ENCODE measurements at regions not wholly inside any gene's neighbourhood (a gene's known extent, or its start where the extent isn't known, plus 50 kb on each side); places are given as distances from the start of the nearest gene placed in this dataset.
"Not testable (repeated sequence)": the region's sequence is repeated elsewhere in the genome, so short reads cannot be mapped to it uniquely, and the experiment has no call there.

DNA sequence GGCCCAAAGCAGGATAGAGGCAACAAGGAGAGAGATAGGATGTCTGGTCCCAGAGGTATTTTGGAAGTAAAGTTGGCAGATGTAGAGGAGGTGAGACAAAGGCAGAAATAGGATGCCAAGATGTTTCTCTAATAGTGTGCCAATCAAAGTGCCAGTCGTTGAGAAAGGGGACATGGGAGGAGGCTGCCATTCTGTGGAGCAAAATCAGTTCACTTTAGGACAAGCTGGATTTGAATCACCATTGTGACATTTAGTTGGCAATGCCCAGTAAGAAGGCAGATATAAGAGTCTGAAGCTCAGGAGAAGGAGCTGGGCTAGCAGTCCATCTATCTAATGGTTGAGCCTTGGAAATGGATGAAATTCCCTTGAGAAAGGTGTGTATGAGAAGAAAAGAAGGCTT is 53.8 kb downstream of the ADRB2 start:
- DNase-seq, result no peak

DNA sequence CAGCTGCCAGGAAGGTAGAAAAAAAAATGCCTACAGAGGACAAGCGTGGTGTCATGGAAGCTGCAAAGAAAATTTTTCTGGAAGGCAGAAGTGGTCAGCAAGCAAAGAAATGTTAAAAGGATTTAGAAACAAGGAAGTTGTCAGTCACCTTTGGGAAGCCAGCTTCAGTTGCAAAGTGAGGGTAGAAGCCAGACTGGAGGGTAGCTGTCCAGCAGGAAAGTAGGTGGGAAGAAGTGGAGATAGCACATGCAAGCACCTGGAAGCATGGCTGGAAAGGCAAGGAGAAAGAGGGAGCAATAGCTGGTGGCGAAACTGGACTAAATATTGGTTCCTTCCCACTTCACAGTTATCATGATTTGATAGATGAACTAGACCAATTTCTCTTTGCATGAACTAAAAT is 54.3 kb downstream of the ADRB2 start:
- DNase-seq, result no peak

DNA sequence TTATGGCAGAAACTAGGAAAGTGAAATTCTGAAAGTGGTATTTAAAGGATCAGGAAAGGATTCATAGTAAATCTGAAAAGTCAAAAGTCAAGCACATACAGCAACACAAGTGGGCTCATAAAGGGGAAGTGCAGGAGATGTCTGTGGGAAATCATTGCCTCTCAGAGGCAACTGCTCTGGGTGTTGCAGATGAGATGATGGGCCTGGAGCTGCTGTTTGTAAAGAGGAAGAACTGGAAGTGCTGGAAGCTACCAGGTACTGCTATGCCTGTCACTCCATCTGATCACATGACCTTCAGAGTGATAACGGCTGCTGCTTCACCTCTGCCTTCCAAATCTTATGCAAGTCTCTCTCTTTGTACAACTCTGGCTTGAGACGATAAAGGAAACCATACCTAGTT is 55.9 kb downstream of the ADRB2 start:
- DNase-seq, result no peak

DNA sequence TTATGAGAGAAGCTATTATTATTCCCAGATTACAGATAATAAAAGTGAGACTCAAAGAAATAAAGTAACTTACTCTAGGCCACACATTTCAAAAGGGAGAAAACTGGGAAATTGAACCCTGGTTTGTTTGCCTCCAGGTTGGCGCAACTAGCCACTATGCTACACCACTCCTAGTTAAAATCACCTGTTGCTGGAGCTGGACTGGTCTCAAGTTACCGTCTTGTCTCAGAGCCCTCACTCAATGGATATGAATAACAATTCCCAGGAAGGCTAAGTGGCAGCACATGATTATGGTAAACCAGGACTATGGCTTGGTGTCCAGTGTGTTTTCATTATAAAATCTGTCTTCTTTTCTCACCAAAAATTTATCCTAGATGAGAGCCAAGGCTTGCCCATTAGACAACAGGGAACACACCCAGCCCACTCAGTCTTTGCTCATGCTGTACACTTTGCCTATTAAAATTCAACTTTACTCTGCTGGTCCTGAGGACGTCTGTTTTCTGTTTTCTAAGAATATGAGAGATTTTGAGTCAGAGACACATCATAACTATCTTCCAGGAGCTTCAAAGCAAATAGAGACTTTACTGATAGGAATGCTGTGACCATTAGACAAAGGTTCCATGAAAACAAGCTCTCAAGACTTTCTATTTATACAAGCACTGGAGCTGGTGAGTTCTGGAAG is 58.1 kb downstream of the ADRB2 start:
- no peak for DNase-seq

DNA sequence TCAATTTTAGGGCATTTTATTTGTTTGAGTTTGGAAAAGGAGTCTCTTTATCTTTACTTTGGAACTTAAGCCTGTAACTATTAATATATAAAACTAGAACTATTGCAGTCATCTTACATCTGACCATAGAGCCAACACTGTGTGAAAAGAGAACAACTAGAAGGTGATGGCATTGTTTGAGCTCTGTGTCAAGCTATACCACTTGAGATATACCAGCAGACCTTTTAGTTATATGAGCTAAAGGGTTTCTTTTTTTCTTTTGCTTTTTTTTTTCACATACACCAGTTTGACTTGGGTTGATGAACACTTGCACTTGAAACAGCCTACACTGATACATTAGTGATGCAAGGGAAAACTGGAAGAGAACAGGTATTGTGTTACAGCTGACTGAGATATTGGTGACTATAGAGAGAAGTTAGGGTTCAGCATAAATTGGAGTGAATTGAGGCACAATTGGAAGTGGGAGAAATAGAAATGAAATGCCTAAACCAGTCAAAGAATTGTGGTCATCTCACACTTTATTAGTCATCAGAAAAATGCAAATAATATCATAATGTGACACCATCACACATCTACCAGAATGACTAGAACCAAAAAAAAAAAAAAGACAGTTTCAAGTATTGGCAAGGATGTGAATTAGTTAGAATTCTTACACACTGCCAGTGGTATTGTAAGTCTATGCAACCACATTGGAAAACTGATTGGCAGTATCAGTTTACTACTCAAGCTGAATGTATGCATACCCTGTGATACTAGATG is 60.9 kb downstream of the ADRB2 start:
- no peak for DNase-seq

DNA sequence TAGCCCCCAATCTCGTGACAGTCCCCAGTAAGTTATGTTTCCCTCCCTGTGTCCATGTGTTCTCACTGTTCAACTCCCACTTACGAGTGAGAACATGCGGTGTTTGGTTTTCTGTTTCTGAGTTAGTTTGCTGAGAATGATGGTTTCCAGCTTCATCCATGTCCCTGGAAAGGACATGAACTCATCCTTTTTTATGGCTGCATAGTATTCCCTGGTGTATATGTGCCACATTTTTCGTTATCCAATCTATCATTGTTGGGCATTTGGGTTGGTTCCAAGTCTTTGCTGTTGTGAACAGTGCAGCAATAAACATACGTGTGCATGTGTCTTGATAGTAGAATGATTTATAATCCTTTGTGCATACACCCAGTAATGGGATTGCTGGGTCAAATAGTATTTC is 63.5 kb downstream of the ADRB2 start:
- DNase-seq, result not testable (repeated sequence)

DNA sequence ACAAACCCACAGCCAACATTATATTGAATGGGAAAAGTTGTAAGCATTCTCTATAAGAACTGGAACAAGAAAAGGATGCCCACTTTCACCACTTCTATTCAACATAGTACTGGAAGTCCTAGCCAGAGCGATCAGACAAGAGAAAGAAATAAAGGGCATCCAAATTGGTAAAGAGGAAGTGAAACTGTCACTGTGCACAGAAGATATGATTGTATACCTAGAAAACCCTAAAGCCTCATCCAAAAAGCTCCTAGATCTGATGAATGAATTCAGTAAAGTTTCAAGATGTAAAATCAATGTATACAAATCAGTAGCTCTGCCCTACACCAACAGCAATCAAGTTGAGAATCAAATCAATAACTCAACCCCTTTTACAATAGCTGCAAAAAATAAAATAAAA is 69.0 kb downstream of the ADRB2 start:
- not testable (repeated sequence) for DNase-seq

DNA sequence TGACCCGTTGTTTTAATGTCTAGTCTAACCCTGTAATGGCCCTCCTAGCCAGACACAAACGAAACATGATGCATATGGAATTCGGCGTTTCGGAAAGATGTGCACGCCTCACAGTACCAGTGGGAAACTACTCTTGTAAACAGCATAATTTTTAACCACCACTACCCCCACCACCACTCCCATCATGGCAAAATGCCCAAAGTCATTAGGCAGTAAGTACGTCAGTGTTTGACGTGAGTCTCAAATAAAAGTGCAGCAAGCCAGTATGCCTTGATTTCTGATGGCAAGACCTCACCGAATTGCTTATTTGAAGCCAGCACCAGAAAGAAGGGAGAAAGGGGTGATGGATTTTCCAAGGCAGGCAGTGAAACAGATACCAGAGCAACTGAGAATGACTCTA is 71.4 kb downstream of the ADRB2 start:
- DNase-seq, result no peak

DNA sequence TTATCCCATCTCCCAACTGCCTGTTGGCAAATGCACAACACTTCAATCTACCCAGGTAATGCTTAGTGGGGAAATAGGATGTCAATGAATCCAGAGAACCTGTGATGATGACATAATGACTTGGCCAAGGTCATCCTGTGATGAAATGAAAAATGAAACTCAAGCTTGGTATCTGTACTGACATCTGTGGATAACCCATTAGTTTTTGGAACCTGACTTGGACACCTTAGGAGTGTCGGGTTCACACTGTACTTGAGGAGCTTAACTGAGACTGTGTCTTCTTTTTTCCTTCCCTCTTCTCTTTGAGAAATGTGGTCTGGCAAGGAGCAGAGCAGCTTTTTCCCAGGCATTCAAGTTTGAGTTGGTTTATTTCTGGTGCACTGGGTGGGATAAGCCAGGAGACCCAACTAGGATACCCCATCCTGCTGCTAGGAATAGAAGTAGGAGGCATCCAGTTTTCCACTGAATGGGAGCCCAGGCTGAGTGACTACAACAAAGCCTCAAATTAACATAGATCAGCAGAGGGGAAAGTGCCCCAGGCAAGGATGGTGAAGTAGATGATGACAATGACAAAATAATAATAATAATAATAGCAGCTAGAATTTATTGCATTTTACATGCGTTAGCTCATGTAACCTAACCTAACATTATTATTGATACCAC is 72.1 kb downstream of the ADRB2 start:
- DNase-seq, result no peak

DNA sequence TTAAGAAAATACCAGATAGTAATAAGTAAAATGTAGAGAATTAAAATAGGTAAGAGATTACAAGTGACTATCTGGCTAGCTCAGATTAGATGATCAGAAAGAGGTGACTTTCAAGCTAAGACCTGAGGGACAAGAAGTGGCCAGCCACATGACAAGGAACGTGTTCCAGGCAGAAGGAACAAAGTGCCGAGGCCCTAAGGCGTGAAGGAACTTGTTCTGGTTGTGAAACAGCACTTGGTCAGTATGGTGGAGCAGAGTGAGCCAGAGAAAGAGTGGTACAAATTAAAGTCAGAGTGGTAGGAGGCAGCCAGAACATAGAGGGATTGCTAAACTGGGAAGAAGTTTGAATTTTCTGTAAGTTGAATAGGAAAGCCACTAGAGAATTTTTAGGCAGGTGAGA is 73.6 kb downstream of the ADRB2 start:
- no peak for DNase-seq

DNA sequence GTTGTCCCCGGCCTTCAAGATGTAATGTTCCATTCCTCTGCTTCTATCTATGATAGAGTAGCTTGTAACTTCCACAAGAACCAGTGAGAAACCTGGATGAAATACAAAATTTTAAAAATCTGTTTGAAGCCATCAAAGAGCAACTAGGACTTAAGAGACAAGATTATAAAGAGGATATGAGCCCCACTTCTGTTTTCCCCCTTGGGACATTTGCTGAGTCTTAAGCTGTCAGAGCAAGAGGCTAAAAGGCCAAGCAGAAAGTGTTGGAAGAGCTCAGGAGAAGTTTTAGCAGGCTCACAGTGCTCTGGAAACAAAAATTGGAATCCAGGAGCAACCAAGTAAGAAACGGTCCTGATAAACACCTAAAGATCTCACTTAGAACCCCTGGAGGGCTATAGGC is 76.1 kb downstream of the ADRB2 start:
- DNase-seq, result no peak

DNA sequence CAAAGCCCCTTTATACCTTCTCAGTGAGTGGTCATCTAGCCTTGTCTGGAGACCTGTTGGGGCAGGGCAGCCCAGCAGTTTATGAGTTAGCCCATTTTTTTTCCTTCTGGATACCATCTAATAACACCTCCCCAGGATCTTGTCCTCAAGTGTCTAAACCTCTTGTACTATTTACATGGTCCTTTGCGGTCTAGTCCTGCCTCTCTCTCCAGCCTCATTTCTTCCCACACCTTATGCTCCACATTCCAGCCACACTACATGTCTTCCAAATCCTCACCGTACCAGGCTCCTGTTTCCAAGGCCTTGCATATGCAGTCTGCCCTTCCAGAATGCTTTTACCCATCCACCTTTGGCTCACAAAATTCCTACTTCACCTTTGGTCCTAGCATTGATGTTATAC is 77.2 kb downstream of the ADRB2 start:
- DNase-seq, result no peak

DNA sequence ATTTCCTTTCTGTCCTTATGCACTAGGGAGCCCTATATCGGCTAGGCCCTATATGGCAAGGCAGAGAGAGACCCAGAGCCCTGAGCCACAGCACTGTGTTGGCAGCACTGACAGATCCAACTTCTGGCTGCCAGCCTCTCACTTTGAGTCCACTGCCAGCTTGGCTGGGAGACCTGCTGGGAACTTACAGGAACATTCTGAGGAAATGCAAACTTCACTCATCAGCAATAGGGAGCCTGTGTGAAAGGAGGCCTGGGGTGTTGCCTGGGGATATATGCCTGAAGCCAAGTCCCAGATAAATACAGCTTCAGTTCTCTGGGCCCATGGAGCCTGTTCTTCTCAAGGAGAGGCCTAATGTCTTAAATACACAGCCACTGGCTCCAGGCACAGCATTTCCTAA is 78.0 kb downstream of the ADRB2 start:
- DNase-seq, result no peak

DNA sequence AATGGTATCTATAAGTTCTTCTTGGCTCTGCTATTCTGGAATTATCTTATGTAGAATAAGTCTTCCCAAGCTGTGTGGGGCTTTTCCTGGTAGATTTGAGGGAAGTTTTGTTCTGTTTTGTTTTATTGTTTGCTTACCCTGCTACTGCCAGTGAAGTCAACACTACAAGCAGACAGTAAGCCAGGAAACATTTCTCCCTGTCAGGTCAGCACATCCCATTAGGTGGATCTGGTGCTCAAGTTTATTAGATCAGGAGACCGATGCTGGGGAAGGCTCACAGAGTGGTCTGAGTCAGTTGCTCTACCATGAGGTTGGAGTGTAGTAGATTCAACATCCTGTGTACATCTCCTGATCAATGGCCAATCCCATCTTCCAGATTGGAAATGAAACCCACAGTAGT is 79.1 kb downstream of the ADRB2 start:
- DNase-seq, result no peak

DNA sequence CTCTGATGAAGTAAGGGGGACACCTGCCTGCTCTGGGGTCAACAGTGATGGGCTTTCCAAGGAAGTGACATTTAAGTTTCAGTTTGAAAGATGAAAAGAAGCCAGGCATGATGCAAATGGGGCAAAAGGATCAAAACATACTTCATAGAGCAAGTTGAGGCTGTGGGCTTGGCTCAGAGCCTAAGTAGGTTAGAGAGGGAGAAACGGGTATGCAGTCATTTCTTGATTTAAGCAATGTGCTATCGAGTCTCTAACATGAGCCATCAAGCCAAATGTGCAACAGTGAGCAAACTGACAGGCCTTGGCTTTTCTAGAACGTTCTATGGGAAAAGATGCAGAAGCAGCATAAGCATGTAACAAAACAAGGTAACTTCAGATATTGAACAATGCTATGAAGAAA is 80.6 kb downstream of the ADRB2 start:
- no peak for DNase-seq

DNA sequence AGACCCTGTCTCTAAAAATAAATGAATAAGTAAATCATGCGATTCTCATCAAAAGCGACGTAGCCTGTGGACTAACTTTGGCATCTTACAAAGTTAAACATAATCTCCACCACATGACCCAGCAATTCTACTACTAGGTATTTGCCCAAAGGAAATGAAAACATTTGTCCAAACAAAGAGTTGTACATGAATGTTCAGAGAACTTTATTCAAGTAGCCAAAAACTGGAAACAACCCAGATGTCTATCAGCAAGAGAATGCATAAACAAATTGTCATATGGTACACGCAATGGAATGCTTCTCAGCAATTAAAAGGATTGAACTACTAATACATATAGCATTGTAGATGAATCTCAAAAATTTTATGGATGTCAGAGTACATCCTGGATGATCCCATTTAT is 82.6 kb downstream of the ADRB2 start:
- DNase-seq, result no peak

DNA sequence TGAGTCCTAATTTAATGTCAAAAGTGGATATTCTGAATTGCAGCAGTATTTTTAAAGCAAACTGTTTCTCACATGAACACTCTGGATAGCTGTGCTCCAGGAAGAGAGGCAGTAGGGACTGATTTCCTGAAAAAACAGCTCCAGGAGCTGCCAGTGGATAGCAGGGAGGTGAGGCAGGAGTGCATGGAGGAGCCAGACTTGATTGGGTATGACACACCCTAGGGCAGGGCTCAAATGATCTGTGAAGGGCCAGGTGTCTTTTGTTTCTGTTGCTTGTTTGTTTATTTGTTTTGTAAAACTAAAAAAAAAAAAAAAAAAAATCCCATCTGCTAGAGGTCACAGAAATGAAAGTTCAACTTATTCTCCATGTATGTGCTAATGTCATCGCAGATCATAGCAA is 83.4 kb downstream of the ADRB2 start:
- no peak for DNase-seq

DNA sequence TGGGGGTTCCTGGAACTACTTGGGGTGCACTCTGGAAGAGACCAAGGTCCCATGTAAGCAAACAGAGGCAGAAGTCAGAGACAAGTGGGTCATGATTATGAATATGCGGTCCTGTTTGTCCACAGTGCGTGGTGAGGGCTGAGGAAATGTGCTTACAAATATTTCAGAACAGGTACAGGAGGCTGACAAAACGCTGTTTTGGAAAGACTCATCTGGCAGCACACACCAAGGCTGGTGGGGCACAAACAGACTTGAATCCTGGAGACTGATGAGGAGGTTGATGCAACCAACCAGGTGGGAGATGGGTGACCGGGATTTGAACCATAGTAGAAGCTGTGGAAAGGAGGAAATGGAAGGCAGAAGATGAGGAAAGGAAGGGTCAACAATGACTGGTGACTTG is 83.8 kb downstream of the ADRB2 start:
- no peak for DNase-seq

DNA sequence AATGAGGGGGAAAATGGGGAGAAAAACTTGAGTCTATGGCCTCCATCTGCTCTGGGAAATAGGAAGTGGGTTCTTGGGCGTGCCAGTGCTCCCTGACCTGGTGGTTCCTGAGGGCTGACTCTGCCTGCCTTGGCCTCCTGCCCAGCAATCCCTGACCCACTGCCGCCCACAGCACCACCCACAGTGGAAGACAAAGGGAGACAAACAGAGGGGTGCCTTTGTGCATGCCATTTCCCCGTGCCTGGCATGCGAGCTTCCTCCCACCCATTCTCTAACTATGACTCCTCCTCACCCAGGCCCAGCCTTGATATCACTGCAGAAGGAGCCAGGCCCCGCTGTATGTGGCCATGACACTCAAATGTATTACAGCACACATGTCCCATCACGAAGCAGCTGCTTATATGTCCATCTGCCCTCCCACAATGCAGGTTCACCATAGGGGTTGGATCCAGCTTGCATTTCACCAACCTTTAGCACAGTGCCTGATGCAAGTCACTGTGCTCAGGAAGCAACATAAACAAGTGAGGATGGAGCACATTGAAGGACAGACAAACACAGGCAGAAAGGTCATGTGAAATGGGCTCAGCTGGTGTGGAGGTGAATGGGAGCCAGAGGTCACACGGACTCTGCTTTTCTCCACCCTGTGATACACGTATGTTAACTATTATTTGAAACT is 84.4 kb downstream of the ADRB2 start:
- no peak for DNase-seq

DNA sequence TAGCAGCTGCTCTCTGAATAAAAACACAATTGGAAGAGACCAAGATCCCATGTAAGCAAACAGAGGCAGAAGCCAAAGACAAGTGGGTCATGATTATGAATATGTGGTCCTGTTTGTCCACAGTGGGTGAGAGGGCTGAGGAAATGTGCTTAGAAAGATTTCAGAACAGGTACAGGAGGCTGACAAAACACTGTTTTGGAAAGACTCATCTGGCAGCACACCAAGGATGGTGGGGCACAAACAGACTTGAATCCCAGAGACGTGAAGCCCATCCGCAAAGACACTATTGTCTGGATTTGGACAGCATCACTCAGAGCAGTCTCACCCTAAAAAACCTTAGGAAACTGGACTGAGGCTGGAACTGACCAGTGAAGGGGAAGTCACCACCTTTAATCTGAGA is 85.0 kb downstream of the ADRB2 start:
- DNase-seq, result no peak

DNA sequence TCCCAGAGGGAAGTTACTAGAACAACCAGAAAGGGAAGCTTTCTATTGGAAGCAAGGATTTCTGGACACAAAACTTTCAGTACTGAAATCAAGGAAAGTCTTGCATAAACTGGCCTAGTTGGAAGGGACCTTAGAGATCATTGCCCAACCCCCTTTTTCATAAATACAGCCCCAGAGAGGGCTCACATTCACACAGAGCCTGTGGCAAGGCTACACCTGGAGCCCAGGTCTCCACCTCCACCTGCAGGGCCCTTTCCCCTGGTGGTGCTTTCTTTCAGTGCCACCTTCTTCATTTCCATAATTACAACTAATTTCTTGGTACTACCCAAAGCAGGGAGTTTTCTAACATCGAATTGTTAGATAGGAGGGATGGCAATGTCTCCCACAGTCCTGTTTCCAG is 85.7 kb downstream of the ADRB2 start:
- DNase-seq, result no peak

DNA sequence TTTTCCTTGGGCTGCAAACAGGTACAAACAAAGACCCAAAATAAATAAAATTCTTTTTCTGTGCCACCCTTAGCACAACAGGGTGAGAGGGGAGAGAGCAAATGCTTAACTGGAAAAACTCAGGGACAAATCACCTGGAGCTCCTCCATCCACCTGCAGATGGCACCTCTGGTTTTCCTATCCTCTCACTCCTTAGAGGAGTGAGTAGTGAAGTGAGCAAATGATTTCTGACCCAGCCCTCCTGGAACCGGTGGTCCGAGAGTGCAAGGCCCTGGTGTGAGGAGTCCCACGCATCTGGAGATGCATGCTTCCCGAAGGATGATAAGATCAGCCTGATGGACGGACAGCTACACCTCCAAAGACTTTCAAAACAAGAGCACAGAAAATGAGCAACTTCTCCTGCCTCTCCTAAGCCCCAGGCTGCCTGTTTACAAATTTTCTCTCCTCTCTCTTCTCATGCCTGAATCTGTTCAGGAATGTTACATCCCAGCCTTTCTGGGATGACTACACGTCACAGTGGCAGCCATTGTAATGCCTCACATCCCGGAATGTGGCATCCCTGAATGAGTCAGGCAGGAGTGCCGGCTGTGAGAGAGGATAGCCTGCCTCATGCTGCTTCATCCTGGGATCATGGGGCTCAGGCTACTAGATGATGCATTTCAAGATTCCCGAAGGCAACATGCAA is 86.4 kb downstream of the ADRB2 start:
- peak; percentile 11 for DNase-seq

DNA sequence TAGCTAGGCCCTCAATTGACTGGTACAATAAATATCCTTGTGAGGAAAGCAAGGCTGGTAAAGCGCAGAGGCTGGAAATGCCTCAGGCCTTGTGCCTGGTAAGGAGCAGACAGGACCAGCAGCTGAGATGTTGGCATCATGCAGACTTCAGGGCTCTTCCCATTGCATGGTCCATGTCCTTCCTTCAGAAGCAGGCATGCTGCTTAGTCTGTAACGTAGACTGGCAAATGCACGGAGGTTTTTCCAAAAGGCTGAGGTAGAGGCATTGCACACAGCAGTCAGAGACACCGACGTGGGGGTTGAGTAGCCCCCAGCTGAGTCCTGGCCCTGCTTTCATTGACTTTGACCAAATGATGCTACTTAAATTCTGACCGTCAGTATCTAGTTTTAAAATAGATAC is 87.1 kb downstream of the ADRB2 start:
- DNase-seq, result no peak

Measured in NCI-H526 treated with DMSO at 0.1 percent for 48 hours (cell line).